Activated CD8-positive, alpha-beta T cell treated with anti-CD3 and anti-CD28 coated beads for 36 hours (primary cell): ENCODE measurements at regions not wholly inside any gene's neighbourhood (a gene's known extent, or its start where the extent isn't known, plus 50 kb on each side); places are given as distances from the start of the nearest gene placed in this dataset.

Source experiments
- ATAC-seq: fragments of 200-7000 bp; cut with Tn5 transposase; one replicate; pipeline ENCODE4 v1.10.0; 2021; ENCODE audit warnings: mild to moderate bottlenecking, moderate library complexity
- CTCF ChIA-PET: fragments of 350-600 bp; sonication (Branson Sonifier 250); formaldehyde crosslinking; loops from one replicate; lab custom pipeline; 2021; ENCODE audit warnings: antibody characterized with exemption; lab: Charles Lee
- POLR2A ChIA-PET: fragments of 350-600 bp; sonication (Branson Sonifier 250); formaldehyde crosslinking; loops from one replicate; lab custom pipeline; 2021; ENCODE audit warnings: antibody characterized with exemption; lab: Charles Lee
- DNase-seq: peaks from one replicate; pipeline ENCODE4 v3.0.0-alpha.2; 2020
- H3K27ac Mint-ChIP-seq: one replicate; pipeline ENCODE4 v1.8.0; 2021; ENCODE audit warnings: mild to moderate bottlenecking, mixed read lengths
- H3K27me3 Mint-ChIP-seq: one replicate; pipeline ENCODE4 v1.8.0; 2021; ENCODE audit warnings: mixed read lengths
- H3K36me3 Mint-ChIP-seq: one replicate; pipeline ENCODE4 v1.8.0; 2021; ENCODE audit warnings: low read depth, mixed read lengths
- H3K4me1 Mint-ChIP-seq: one replicate; pipeline ENCODE4 v1.8.0; 2021; ENCODE audit warnings: low read depth, mixed read lengths
- H3K4me3 Mint-ChIP-seq: one replicate; pipeline ENCODE4 v1.8.0; 2021; ENCODE audit warnings: mild to moderate bottlenecking, moderate library complexity, mixed read lengths
- H3K9me3 Mint-ChIP-seq: one replicate; pipeline ENCODE4 v1.8.0; 2021; ENCODE audit warnings: mixed read lengths
- CTCF ChIP-seq: fragments of 200-600 bp; IDR thresholded peaks from one replicate; pipeline ENCODE4 v1.8.0; 2022; ENCODE audit warnings: antibody characterized with exemption, mild to moderate bottlenecking
- intact Hi-C: fragments of 100-400 bp; cut with micrococcal nuclease; formaldehyde crosslinking; loops from one replicate; pipeline ENCODE4 v1.10.0; 2022

- intact Hi-C loops: no loop called here
- no peak for DNase-seq
Measured at GRCh38 chr15:85954586-85954985, 125.1 kb upstream of the AGBL1 start.

GRCh38 chr15:85955501-85956391 lies 123.9 kb upstream of the AGBL1 start:
- Mint-ChIP-seq H3K27me3 (peaks cover 4% of the 10 kb centered on the region), H3K36me3 (no peaks in the 10 kb centered on the region), H3K9me3 (peaks cover 4% of the 10 kb centered on the region), H3K27ac (no peak overlapping the region), H3K4me1 (peaks cover 4% of the 10 kb centered on the region), H3K4me3 (no peak overlapping the region)
- no peak for TF ChIP-seq CTCF
- no peak for DNase-seq
- intact Hi-C loops: no loop called here
- ATAC-seq: no peak
- ChIA-PET CTCF (interaction anchor here (1.5 kb wide), 1 partner anchor 97 kb away, joined by 5 read pairs; no protein-coding TSS in a partner anchor), POLR2A (interaction anchor here (0.6 kb wide), 1 partner anchor 17 kb away, joined by 3 read pairs; no protein-coding TSS in a partner anchor)

More at GRCh38 chr15:85954586-85954985, 125.1 kb upstream of the AGBL1 start:
- peaks cover 4% of the 10 kb centered on the region for H3K4me1 Mint-ChIP-seq
- H3K27ac Mint-ChIP-seq: no peak overlapping the region
- ChIA-PET CTCF (interaction anchor here (1.5 kb wide), 1 partner anchor 96 kb away, joined by 5 read pairs; no protein-coding TSS in a partner anchor), POLR2A (no interaction called here)
- no peak for ATAC-seq
- peaks cover 4% of the 10 kb centered on the region for H3K27me3 Mint-ChIP-seq
- TF ChIP-seq CTCF: no peak
- H3K4me3 Mint-ChIP-seq: no peak overlapping the region
- peaks cover 4% of the 10 kb centered on the region for H3K9me3 Mint-ChIP-seq
- H3K36me3 Mint-ChIP-seq: no peaks in the 10 kb centered on the region

GRCh38 chr15:85956532-85957275 lies 123.0 kb upstream of the AGBL1 start:
- ATAC-seq: no peak
- no peak overlapping the region for H3K27ac Mint-ChIP-seq
- peaks cover 2% of the 10 kb centered on the region for H3K27me3 Mint-ChIP-seq
- ChIA-PET POLR2A (no interaction called here), CTCF (no interaction called here)
- peaks cover 4% of the 10 kb centered on the region for H3K4me1 Mint-ChIP-seq
- H3K4me3 Mint-ChIP-seq: no peak overlapping the region
- DNase-seq: no peak
- H3K36me3 Mint-ChIP-seq: no peaks in the 10 kb centered on the region
- peaks cover 4% of the 10 kb centered on the region for H3K9me3 Mint-ChIP-seq
- intact Hi-C loops: no loop called here
- TF ChIP-seq CTCF: no peak

- Mint-ChIP-seq H3K4me3 (no peak overlapping the region), H3K36me3 (no peaks in the 10 kb centered on the region), H3K27me3 (peaks cover 2% of the 10 kb centered on the region), H3K27ac (no peak overlapping the region), H3K9me3 (peaks cover 4% of the 10 kb centered on the region), H3K4me1 (peaks cover 4% of the 10 kb centered on the region)
- no peak for DNase-seq
- no peak for ATAC-seq
- intact Hi-C loops: no loop called here
- POLR2A ChIA-PET: no interaction called here
- CTCF ChIA-PET: no interaction called here
- TF ChIP-seq CTCF: no peak
Measured at GRCh38 chr15:85959611-85960010, 120.1 kb upstream of the AGBL1 start.
